Endothelial cell of hepatic sinusoid (primary cell): ENCODE measurements at regions not wholly inside any gene's neighbourhood (a gene's known extent, or its start where the extent isn't known, plus 50 kb on each side); places are given as distances from the start of the nearest gene placed in this dataset.
"Not testable (repeated sequence)": the region's sequence is repeated elsewhere in the genome, so short reads cannot be mapped to it uniquely, and the experiment has no call there.

Experiments used
- in situ Hi-C: cut with HindIII; loops from 2 replicates; pipeline ENCODE4 v1.10.0; 2017; ENCODE audit warnings: low sequenced_read_pairs

- in situ Hi-C loops: no loop called here
Measured at GRCh38 chr16:61014869-61015268, 1021.4 kb downstream of the CDH8 start.

DNA sequence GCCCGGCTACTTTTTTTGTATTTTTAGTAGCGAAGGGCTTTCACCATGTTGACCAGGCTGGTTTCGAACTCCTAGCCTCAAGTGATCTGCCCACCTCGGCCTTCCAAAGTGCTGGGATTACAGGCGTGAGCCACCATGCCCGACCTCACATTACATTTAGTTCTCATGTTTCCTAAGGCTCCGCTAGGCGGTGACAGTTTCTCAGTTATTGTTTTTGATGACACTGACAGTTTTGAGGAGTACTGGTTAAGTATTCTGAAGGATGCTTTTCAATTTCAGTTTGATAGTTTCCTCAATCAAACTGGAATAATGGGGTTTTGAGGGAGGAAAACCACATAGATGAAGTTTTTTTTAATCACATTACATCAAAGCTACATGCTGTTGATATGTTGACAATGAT lies 1028.5 kb downstream of the CDH8 start:
- in situ Hi-C loops: no loop called here

- in situ Hi-C loops: no loop called here
Measured at GRCh38 chr16:61005952-61006351, 1030.3 kb downstream of the CDH8 start.

DNA sequence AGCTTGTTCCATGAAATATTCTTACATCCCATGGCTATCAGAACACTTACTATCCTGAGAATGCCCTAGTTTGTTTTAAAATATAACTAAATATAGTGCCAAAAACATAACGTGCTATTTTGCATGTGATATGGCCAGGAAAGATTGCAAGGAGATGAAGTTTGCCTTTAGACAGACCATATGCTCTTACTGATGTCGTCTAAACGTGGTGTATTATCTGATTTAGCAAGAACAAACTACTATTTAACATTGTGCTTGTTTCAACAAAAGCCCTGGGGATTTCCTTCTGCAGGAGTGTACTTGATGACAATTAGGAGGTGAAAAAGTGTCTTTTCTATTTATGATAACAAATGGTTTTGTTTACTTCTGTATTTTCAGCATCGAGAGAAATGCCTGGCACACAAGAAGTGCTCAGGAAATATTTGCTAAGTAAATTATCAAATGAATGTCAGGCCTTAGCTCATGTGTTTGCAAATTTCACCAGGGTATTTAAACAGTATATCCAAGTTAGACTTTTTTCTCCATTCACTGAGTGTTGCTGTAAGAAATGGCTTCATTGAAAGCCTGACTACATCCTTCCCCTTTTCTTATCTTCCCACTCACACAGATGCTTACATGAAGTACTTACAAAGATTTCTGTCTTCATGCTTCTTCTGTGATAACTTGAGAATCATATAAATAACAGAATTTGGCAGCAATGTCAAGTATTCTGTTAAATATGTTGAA lies 1033.6 kb downstream of the CDH8 start:
- in situ Hi-C loops: no loop called here

- in situ Hi-C loops: no loop called here
Measured at GRCh38 chr16:60991886-60992285, 1044.4 kb downstream of the CDH8 start.

- in situ Hi-C loops: no loop called here
Measured at GRCh38 chr16:60989592-60989991, 1046.6 kb downstream of the CDH8 start.

- in situ Hi-C loops: no loop called here
Measured at GRCh38 chr16:60979119-60979518, 1057.1 kb downstream of the CDH8 start.

- in situ Hi-C loops: no loop called here
Measured at GRCh38 chr16:60949800-60950199, 1086.4 kb downstream of the CDH8 start.

GRCh38 chr16:60945225-60945624 lies 1091.0 kb downstream of the CDH8 start:
- in situ Hi-C loops: no loop called here

DNA sequence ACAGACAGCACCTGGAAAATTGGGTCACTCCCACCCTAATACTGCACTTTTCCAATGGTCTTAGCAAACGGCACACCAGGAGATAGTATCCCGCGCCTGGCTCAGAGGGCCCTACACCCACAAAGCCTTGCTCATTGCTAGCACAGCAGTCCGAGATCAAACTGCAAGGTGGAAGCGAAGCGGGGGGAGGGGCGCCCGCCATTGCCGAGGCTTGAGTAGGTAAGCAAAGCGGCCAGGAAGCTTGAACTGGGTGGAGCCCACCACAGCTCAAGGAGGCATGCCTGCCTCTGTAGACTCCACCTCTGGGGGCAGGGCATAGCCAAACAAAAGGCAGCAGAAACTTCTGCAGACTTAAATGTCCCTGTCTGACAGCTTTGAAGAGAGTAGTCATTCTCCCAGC lies 1100.0 kb downstream of the CDH8 start:
- in situ Hi-C loops: not testable (repeated sequence)

- in situ Hi-C loops: no loop called here
Measured at GRCh38 chr16:60932600-60932999, 1103.6 kb downstream of the CDH8 start.

GRCh38 chr16:60930291-60930690 lies 1105.9 kb downstream of the CDH8 start:
- in situ Hi-C loops: no loop called here

GRCh38 chr16:60922920-60923319 lies 1113.3 kb downstream of the CDH8 start:
- in situ Hi-C loops: no loop called here

DNA sequence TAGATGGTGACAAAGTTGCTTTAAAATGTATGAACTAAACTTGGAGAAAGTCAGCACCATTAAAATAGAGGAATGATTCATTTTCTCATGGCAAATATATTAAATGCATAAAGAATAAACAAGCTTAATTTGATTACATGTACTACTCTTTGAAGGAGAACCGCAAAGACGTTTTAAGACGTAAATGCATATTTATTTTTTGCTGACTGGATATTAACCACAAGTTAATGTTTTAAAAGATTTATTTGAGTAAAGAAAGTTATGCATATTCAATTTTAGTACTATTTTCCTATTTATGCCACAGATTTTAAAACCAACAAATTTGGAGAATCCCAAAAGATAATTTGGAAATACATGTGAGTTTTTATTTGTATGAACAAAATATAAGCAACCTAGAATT lies 1121.9 kb downstream of the CDH8 start:
- in situ Hi-C loops: no loop called here

GRCh38 chr16:60907645-60908044 lies 1128.6 kb downstream of the CDH8 start:
- in situ Hi-C loops: no loop called here

DNA sequence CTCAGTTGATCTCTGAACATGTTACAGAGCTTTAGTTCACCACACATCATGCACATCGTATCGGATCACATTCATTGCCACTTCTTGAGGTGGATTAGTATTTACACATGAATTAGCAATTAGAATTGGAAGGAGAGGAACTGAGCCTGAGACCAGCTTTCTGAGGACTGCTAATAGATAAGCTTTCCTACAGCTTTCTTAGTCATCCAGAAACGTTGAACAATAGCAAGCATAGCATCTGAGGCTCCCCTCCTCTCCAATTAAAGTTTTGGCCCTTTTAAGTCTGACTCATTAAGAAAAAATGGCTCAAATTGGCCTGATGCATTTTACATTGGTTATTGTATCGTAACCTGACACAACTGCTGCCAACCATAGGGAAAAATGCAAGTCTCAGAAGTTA lies 1130.4 kb downstream of the CDH8 start:
- in situ Hi-C loops: no loop called here

GRCh38 chr16:60902114-60902513 lies 1134.1 kb downstream of the CDH8 start:
- in situ Hi-C loops: no loop called here

GRCh38 chr16:60882816-60883215 lies 1153.4 kb downstream of the CDH8 start:
- in situ Hi-C loops: no loop called here

- in situ Hi-C loops: no loop called here
Measured at GRCh38 chr16:60852635-60853034, 1183.6 kb downstream of the CDH8 start.

GRCh38 chr16:60821661-60822060 lies 1214.6 kb downstream of the CDH8 start:
- in situ Hi-C loops: no loop called here

GRCh38 chr16:60820361-60820760 lies 1215.9 kb downstream of the CDH8 start:
- in situ Hi-C loops: no loop called here

GRCh38 chr16:60818465-60818864 lies 1217.8 kb downstream of the CDH8 start:
- in situ Hi-C loops: no loop called here

GRCh38 chr16:60816461-60816860 lies 1219.8 kb downstream of the CDH8 start:
- in situ Hi-C loops: no loop called here
